Trophoblast cell (in vitro differentiated cells and primary cell): ENCODE measurements at regions not wholly inside any gene's neighbourhood (a gene's known extent, or its start where the extent isn't known, plus 50 kb on each side); places are given as distances from the start of the nearest gene placed in this dataset.
A peak's percentile ranks its signal among the peaks of the same experiment; 100 is the strongest.

Experiments
- DNase-seq, 2 donors: peaks; one replicate each; pipeline ENCODE4 v3.0.0-alpha.2; 2016
- H2AFZ ChIP-seq: 2 replicates; pipeline ENCODE4 v1.6.1; 2013; ENCODE audit warnings: low read length, moderate library complexity, mild to moderate bottlenecking; ENCODE audit not compliant: insufficient read depth, poor library complexity
- H2AK5ac ChIP-seq: 2 replicates; pipeline ENCODE4 v1.6.1; 2013; ENCODE audit warnings: mild to moderate bottlenecking, low read length
- H2BK120ac ChIP-seq: 2 replicates; pipeline ENCODE4 v1.6.1; 2013; ENCODE audit warnings: low read length, mild to moderate bottlenecking, moderate library complexity; ENCODE audit not compliant: insufficient read depth, poor library complexity
- H2BK12ac ChIP-seq: 2 replicates; pipeline ENCODE4 v1.6.1; 2013; ENCODE audit warnings: mild to moderate bottlenecking, low read length, moderate library complexity
- H2BK5ac ChIP-seq: 2 replicates; pipeline ENCODE4 v1.6.1; 2013; ENCODE audit warnings: low read length, low read depth, moderate library complexity, mild to moderate bottlenecking; ENCODE audit not compliant: poor library complexity
- H3K14ac ChIP-seq: 2 replicates; pipeline ENCODE4 v1.6.1; 2013; ENCODE audit warnings: mild to moderate bottlenecking, low read length
- H3K18ac ChIP-seq: 2 replicates; pipeline ENCODE4 v1.6.1; 2013; ENCODE audit warnings: mild to moderate bottlenecking, low read length
- H3K23ac ChIP-seq: 2 replicates; pipeline ENCODE4 v1.6.1; 2013; ENCODE audit warnings: low read length
- H3K27ac ChIP-seq: 2 replicates; pipeline ENCODE4 v1.5.1; 2013; ENCODE audit warnings: low read depth, mild to moderate bottlenecking, inconsistent platforms, low read length, moderate library complexity
- H3K27me3 ChIP-seq: 2 replicates; pipeline ENCODE4 v1.6.1; 2013; ENCODE audit warnings: inconsistent platforms, mild to moderate bottlenecking, low read length, moderate library complexity; ENCODE audit not compliant: insufficient read depth
- H3K36me3 ChIP-seq, 2 experiments: 1 replicate in 1 of 2; 2 replicates in 1 of 2; pipeline ENCODE4 v1.6.1; 2013; ENCODE audit warnings: low read length in 2 of 2, mild to moderate bottlenecking in 2 of 2, moderate library complexity in 1 of 2; ENCODE audit not compliant: insufficient read depth in 2 of 2, control insufficient read depth in 1 of 2
- H3K4ac ChIP-seq: 2 replicates; pipeline ENCODE4 v1.6.1; 2013; ENCODE audit warnings: low read depth, mild to moderate bottlenecking, low read length, moderate library complexity
- H3K4me1 ChIP-seq, 2 experiments: 1 replicate in 1 of 2; 2 replicates in 1 of 2; pipeline ENCODE4 v1.6.1; 2013; ENCODE audit warnings: low read length in 2 of 2, mild to moderate bottlenecking in 2 of 2, moderate library complexity in 1 of 2; ENCODE audit not compliant: insufficient read depth in 2 of 2, control insufficient read depth in 1 of 2
- H3K4me2 ChIP-seq: 2 replicates; pipeline ENCODE4 v1.6.1; 2013; ENCODE audit warnings: inconsistent platforms, mild to moderate bottlenecking, low read length, moderate library complexity
- H3K4me3 ChIP-seq: 2 replicates; pipeline ENCODE4 v1.5.1; 2013; ENCODE audit warnings: mild to moderate bottlenecking, low read depth, low read length, inconsistent platforms
- H3K79me1 ChIP-seq: one replicate; pipeline ENCODE4 v1.6.1; 2013; ENCODE audit warnings: low read length
- H3K79me2 ChIP-seq: 2 replicates; pipeline ENCODE4 v1.6.1; 2013; ENCODE audit warnings: low read length, mild to moderate bottlenecking; ENCODE audit not compliant: control insufficient read depth, insufficient read depth, poor library complexity
- H3K9ac ChIP-seq: 2 replicates; pipeline ENCODE4 v1.6.1; 2013; ENCODE audit warnings: mild to moderate bottlenecking, low read length
- H3K9me3 ChIP-seq: 2 replicates; pipeline ENCODE4 v1.6.1; 2013; ENCODE audit warnings: low read depth, mild to moderate bottlenecking, control low read depth, inconsistent platforms, low read length; ENCODE audit not compliant: insufficient read depth
- H4K12ac ChIP-seq: 2 replicates; pipeline ENCODE4 v1.6.1; 2013; ENCODE audit warnings: low read depth, mild to moderate bottlenecking, low read length, moderate library complexity
- H4K8ac ChIP-seq: 2 replicates; pipeline ENCODE4 v1.6.1; 2013; ENCODE audit warnings: low read depth, mild to moderate bottlenecking, low read length, moderate library complexity
- H4K91ac ChIP-seq: one replicate; pipeline ENCODE4 v1.6.1; 2013; ENCODE audit warnings: low read depth, mild to moderate bottlenecking, low read length, moderate library complexity
- whole genome bisulfite sequencing: extraction: QIAGEN DNeasy Blood & Tissue Kit; methylation state at CpG from one replicate; pipeline ENCODE4 v1.1.7; 2013; ENCODE audit warnings: missing lambda C conversion rate; ENCODE audit not compliant: insufficient read length, insufficient coverage; ENCODE audit errors: extremely low coverage; 5-methylcytosine and 5-hydroxymethylcytosine counted together

GRCh38 chr10:4260483-4261124 is 475.6 kb upstream of the KLF6 start:
- no peak overlapping the region for H2AK5ac ChIP-seq
- no peak overlapping the region for H4K8ac ChIP-seq
- H3K23ac ChIP-seq = no peak overlapping the region
- H4K91ac ChIP-seq = no peak overlapping the region
- no peak overlapping the region for H2AFZ ChIP-seq
- no peak overlapping the region for H3K14ac ChIP-seq
- H3K18ac ChIP-seq = no peak overlapping the region
- H3K27ac ChIP-seq = no peak overlapping the region
- peaks cover 0 to 3% of the 10 kb centered on the region in 2 experiments for H3K4me1 ChIP-seq
- no peak overlapping the region for H2BK120ac ChIP-seq
- H3K79me1 ChIP-seq = peaks cover 9% of the 10 kb centered on the region
- H2BK12ac ChIP-seq = no peak overlapping the region
- no peak for DNase-seq
- H3K9ac ChIP-seq = no peak overlapping the region
- no CpG with 5 or more reads among the region's 4 CpGs for WGBS
- H3K4me3 ChIP-seq = no peak overlapping the region
- no peaks in the 10 kb centered on the region for H3K9me3 ChIP-seq
- H3K27me3 ChIP-seq = no peaks in the 10 kb centered on the region
- H2BK5ac ChIP-seq = no peak overlapping the region
- H3K4me2 ChIP-seq = no peak overlapping the region
- no peak overlapping the region for H4K12ac ChIP-seq
- H3K4ac ChIP-seq = no peak overlapping the region
- H3K36me3 ChIP-seq = no peaks in the 10 kb centered on the region
- H3K79me2 ChIP-seq = no peaks in the 10 kb centered on the region

- Histone ChIP-seq H4K12ac (no peak overlapping the region), H3K18ac (no peak overlapping the region), H3K79me1 (peaks cover 3% of the 10 kb centered on the region), H3K4me2 (no peak overlapping the region), H3K27me3 (no peaks in the 10 kb centered on the region), H2BK5ac (no peak overlapping the region), H3K27ac (no peak overlapping the region), H4K91ac (no peak overlapping the region), H3K23ac (no peak overlapping the region), H2BK120ac (no peak overlapping the region), H4K8ac (no peak overlapping the region), H3K4me1 (no peaks in the 10 kb centered on the region), H3K14ac (peak overlapping the region; percentile 16), H2AK5ac (no peak overlapping the region), H3K79me2 (no peaks in the 10 kb centered on the region), H2BK12ac (peak overlapping the region; percentile 80), H3K9me3 (no peaks in the 10 kb centered on the region), H3K4ac (no peak overlapping the region), H3K9ac (no peak overlapping the region), H2AFZ (peak overlapping the region; percentile 1), H3K36me3 (no peaks in the 10 kb centered on the region), H3K4me3 (no peak overlapping the region)
- no peak for DNase-seq
- WGBS = no CpG with 5 or more reads among the region's 14 CpGs
Measured at GRCh38 chr10:4257939-4258465, 473.0 kb upstream of the KLF6 start.

GRCh38 chr10:4256971-4257370 is 472.0 kb upstream of the KLF6 start:
- Histone ChIP-seq H2BK120ac (no peak overlapping the region), H3K27me3 (no peaks in the 10 kb centered on the region), H3K4me2 (no peak overlapping the region), H3K9me3 (no peaks in the 10 kb centered on the region), H3K4me1 (no peaks in the 10 kb centered on the region), H2BK5ac (no peak overlapping the region), H3K27ac (no peak overlapping the region), H3K18ac (no peak overlapping the region), H3K4me3 (no peak overlapping the region), H3K4ac (no peak overlapping the region), H4K8ac (no peak overlapping the region), H2AK5ac (no peak overlapping the region), H2AFZ (no peak overlapping the region), H3K9ac (no peak overlapping the region), H3K79me2 (no peaks in the 10 kb centered on the region), H2BK12ac (no peak overlapping the region), H4K91ac (no peak overlapping the region), H3K23ac (no peak overlapping the region), H3K36me3 (no peaks in the 10 kb centered on the region), H4K12ac (no peak overlapping the region), H3K14ac (no peak overlapping the region), H3K79me1 (peaks cover 3% of the 10 kb centered on the region)
- no CpG with 5 or more reads among the region's 2 CpGs for WGBS
- no peak for DNase-seq

GRCh38 chr10:4255751-4256150 is 470.7 kb upstream of the KLF6 start:
- no peaks in the 10 kb centered on the region for H3K79me2 ChIP-seq
- H3K4me1 ChIP-seq = no peaks in the 10 kb centered on the region
- no peak overlapping the region for H3K27ac ChIP-seq
- DNase-seq = no peak
- H3K23ac ChIP-seq = no peak overlapping the region
- H3K18ac ChIP-seq = no peak overlapping the region
- H3K4ac ChIP-seq = no peak overlapping the region
- H3K36me3 ChIP-seq = no peaks in the 10 kb centered on the region
- no peak overlapping the region for H2BK120ac ChIP-seq
- no peak overlapping the region for H3K4me3 ChIP-seq
- H2BK5ac ChIP-seq = no peak overlapping the region
- no peak overlapping the region for H2BK12ac ChIP-seq
- no peak overlapping the region for H3K9ac ChIP-seq
- no peak overlapping the region for H2AK5ac ChIP-seq
- no peak overlapping the region for H3K14ac ChIP-seq
- H4K91ac ChIP-seq = no peak overlapping the region
- peaks cover 3% of the 10 kb centered on the region for H3K79me1 ChIP-seq
- no peaks in the 10 kb centered on the region for H3K27me3 ChIP-seq
- no peak overlapping the region for H4K12ac ChIP-seq
- no peak overlapping the region for H2AFZ ChIP-seq
- H3K9me3 ChIP-seq = no peaks in the 10 kb centered on the region
- no CpG with 5 or more reads among the region's 3 CpGs for WGBS
- no peak overlapping the region for H3K4me2 ChIP-seq
- no peak overlapping the region for H4K8ac ChIP-seq
